Psoas muscle (tissue), 7 donors: ENCODE measurements at regions not wholly inside any gene's neighbourhood (a gene's known extent, or its start where the extent isn't known, plus 50 kb on each side); places are given as distances from the start of the nearest gene placed in this dataset.

ENCODE experiments used
- ATAC-seq, 4 donors: fragments of 200-7000 bp; cut with Tn5 transposase; one replicate each; pipeline ENCODE4 v1.9.1; 2020; ENCODE audit warnings: moderate library complexity in 3 of 4, mild to moderate bottlenecking in 2 of 4
- DNase-seq, 2 donors: peaks; one replicate each; pipeline ENCODE4 v3.0.0-alpha.2; 2020
- H3K27ac ChIP-seq: fragments of 200-600 bp; one replicate; pipeline ENCODE4 v1.8.0; 2022
- H3K27me3 ChIP-seq, 3 donors: fragments of 200-600 bp in 1 of 3; one replicate each; pipeline versions ENCODE4 v1.6.1 to v1.8.0; 2013 to 2022; ENCODE audit warnings: low read length in 2 of 3, mild to moderate bottlenecking in 2 of 3, moderate library complexity in 1 of 3; ENCODE audit not compliant: insufficient read depth in 3 of 3
- H3K36me3 ChIP-seq, 2 donors: fragments of 200-600 bp in 1 of 2; one replicate each; pipeline versions ENCODE4 v1.6.1 to v1.8.0; 2013 to 2022; ENCODE audit warnings: low read depth in 1 of 2, mild to moderate bottlenecking in 1 of 2, moderate library complexity in 1 of 2; ENCODE audit not compliant: insufficient read depth in 1 of 2
- H3K4me1 ChIP-seq: fragments of 200-600 bp; one replicate; pipeline ENCODE4 v1.8.0; 2022
- H3K4me3 ChIP-seq: fragments of 200-600 bp; one replicate; pipeline ENCODE4 v1.8.0; 2022; ENCODE audit warnings: mild to moderate bottlenecking
- H3K9me3 ChIP-seq: fragments of 200-600 bp; one replicate; pipeline ENCODE4 v1.8.0; 2022
- CTCF ChIP-seq: fragments of 200-600 bp; IDR thresholded peaks from one replicate; pipeline ENCODE4 v1.8.0; 2022; ENCODE audit warnings: antibody characterized with exemption
- WGBS, 3 donors: extraction: QIAGEN DNeasy Blood & Tissue Kit; methylation state at CpG; one replicate each; pipeline versions ENCODE4 v1.1.6 to v1.1.7; 2013; 5-methylcytosine and 5-hydroxymethylcytosine counted together
- intact Hi-C, 2 donors: fragments of 100-400 bp; cut with DNase I; formaldehyde crosslinking; loops; one replicate each; pipeline versions ENCODE4 v1.11.0 to v1.14.2; 2022
- donor health status: healthy with polysubstance abuse.
- donor health status: DM: no; HTN: no; CAD: no; lungs with moderate emphysema.
- donor health status: Bipolar disorder and iron deficiency.
- donor health status: healthy.
- donor health status: DM: yes; HTN: yes; CAD: no.
- donor health status: DM: no; HTN: no; CAD: no.
- donor health status: DM: yes; HTN: yes; CAD: no.

- no peak for TF ChIP-seq CTCF
- Histone ChIP-seq H3K4me1 (no peaks in the 10 kb centered on the region), H3K27me3 (peaks cover 0 to 8% (median 0%) of the 10 kb centered on the region in 3 donors), H3K9me3 (no peaks in the 10 kb centered on the region), H3K36me3 (no peaks in the 10 kb centered on the region), H3K27ac (no peak overlapping the region), H3K4me3 (no peak overlapping the region)
- 55 to 96% (median 93%) methylated on average over 6 of the region's 6 CpGs for WGBS, 3 donors
- no peak for DNase-seq
- no peak for ATAC-seq
- intact Hi-C loops, result no loop called here
Measured at GRCh38 chr22:27242474-27242873, 559.1 kb downstream of the MN1 start.

DNA sequence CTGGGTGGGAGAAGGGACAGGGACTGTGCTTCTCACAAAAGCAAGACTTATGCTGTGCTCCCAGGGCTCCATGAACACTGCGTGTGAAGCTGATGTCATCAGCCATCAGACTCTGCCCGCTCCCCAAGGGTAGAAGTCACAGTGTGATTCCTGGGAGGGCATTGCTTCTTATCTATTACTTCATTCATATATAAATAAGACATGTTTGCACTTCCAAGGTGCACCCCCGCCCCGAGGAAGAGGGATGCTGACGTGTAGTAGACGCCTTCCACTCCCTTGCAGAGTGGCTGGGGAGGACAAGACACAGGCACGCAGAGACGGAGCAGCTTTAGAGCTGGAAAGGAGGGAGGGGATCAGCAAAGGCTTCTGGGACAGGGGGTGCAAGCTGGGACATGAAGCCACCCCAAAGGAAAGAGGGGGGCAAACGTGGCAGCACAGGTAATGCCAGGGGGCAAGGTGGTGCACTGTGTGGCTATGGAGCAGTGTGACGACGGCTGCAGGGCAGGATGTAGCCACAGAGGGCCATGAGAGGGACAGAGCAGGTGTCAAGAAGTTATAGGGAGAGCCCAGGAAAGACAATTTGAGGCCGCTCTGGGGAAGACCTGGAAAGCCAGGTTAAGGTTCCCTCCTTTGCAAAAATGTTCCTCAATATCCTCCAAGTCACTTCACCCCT lies 558.5 kb downstream of the MN1 start:
- Histone ChIP-seq H3K27me3 (peaks cover 0 to 8% (median 0%) of the 10 kb centered on the region in 3 donors), H3K9me3 (no peaks in the 10 kb centered on the region), H3K4me3 (no peak overlapping the region), H3K36me3 (no peaks in the 10 kb centered on the region), H3K4me1 (peaks cover 3% of the 10 kb centered on the region), H3K27ac (no peak overlapping the region)
- DNase-seq (no peak), ATAC-seq (no peak)
- no peak for TF ChIP-seq CTCF
- intact Hi-C loops, result no loop called here
- WGBS, 3 donors, result 87 to 92% (median 87%) methylated on average over 12 of the region's 12 CpGs

- no peak overlapping the region for H3K27ac ChIP-seq
- DNase-seq (no peak), ATAC-seq (no peak)
- no peaks in the 10 kb centered on the region for H3K9me3 ChIP-seq
- H3K36me3 ChIP-seq, result no peaks in the 10 kb centered on the region
- peaks cover 3% of the 10 kb centered on the region for H3K4me1 ChIP-seq
- H3K27me3 ChIP-seq, result peaks cover 0 to 8% (median 0%) of the 10 kb centered on the region in 3 donors
- intact Hi-C loops, result no loop called here
- WGBS, 3 donors, result 73 to 88% (median 81%) methylated on average over 3 of the region's 3 CpGs
- no peak for TF ChIP-seq CTCF
- no peak overlapping the region for H3K4me3 ChIP-seq
Measured at GRCh38 chr22:27244328-27244727, 557.2 kb downstream of the MN1 start.

- ATAC-seq (no peak), DNase-seq (no peak)
- intact Hi-C loops, result no loop called here
- Histone ChIP-seq H3K9me3 (no peaks in the 10 kb centered on the region), H3K27ac (no peak overlapping the region), H3K4me3 (no peak overlapping the region), H3K36me3 (no peaks in the 10 kb centered on the region), H3K4me1 (peaks cover 3% of the 10 kb centered on the region), H3K27me3 (peaks cover 0 to 8% (median 0%) of the 10 kb centered on the region in 3 donors)
- TF ChIP-seq CTCF, result no peak
- 30 to 35% (median 31%) methylated on average over 10 of the region's 10 CpGs for WGBS, 3 donors
Measured at GRCh38 chr22:27245056-27245455, 556.5 kb downstream of the MN1 start.

- no peak for ATAC-seq
- no peaks in the 10 kb centered on the region for H3K36me3 ChIP-seq
- 96 to 97% (median 96%) methylated on average over 3 of the region's 3 CpGs for WGBS, 3 donors
Measured at GRCh38 chr22:27246558-27246957, 555.0 kb downstream of the MN1 start.

More at GRCh38 chr22:27246558-27246957, 555.0 kb downstream of the MN1 start:
- no peaks in the 10 kb centered on the region for H3K9me3 ChIP-seq
- intact Hi-C loops, result no loop called here
- no peak for DNase-seq
- TF ChIP-seq CTCF, result no peak
- H3K4me3 ChIP-seq, result no peak overlapping the region
- peaks cover 0 to 8% (median 0%) of the 10 kb centered on the region in 3 donors for H3K27me3 ChIP-seq
- H3K4me1 ChIP-seq, result peaks cover 3% of the 10 kb centered on the region
- no peak overlapping the region for H3K27ac ChIP-seq
